ELF-1 (cell line): ENCODE measurements at regions not wholly inside any gene's neighbourhood (a gene's known extent, or its start where the extent isn't known, plus 50 kb on each side); places are given as distances from the start of the nearest gene placed in this dataset.
"Not testable (repeated sequence)": the region's sequence is repeated elsewhere in the genome, so short reads cannot be mapped to it uniquely, and the experiment has no call there.

ENCODE experiments used
- DNase-seq: peaks from one replicate; pipeline ENCODE4 v3.0.0-alpha.2; 2016; ENCODE audit warnings: low read depth, low spot score

- DNase-seq: no peak
Measured at GRCh38 chr13:76293346-76293745, 592.9 kb downstream of the KCTD12 start.

- DNase-seq: no peak
Measured at GRCh38 chr13:76292726-76293125, 593.5 kb downstream of the KCTD12 start.

DNA sequence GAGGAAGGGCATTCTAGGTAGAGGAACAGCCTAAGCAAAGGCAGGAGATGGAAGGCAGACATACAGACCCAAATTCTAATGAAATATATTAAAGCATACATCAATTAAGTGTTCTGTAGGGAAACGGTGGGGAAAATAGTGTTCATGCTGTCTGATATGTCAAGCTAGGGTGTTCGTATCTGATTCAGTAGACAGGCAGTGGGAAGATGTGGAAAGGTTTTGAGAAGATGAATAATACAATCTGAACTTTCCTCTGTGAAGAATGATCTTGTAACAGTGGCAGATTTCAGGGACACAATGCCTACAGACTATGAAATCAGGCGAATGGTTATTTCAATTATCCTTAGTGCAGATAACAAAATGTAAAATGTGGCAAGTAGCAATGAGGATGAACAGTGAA lies 594.2 kb downstream of the KCTD12 start:
- DNase-seq: no peak

GRCh38 chr13:76289558-76289957 lies 596.6 kb downstream of the KCTD12 start:
- no peak for DNase-seq

DNA sequence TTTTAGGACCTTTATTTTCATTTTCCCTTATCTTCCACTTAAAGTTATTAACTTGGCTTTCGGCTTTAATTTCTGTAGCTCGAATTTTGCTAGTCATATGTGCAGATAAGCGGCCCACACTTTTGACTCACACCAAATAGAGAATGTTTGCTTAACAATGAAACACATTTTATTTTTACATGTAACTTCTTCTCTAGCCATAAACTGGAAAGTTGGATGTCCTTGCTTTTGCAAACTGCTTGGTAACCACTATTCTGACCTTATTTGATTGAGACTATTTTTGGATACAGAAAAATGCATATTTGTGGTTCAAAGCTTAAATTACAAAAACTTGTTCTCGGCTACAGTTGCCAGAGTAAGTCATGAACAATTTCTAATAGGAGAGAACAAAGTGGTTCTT lies 600.0 kb downstream of the KCTD12 start:
- no peak for DNase-seq

DNA sequence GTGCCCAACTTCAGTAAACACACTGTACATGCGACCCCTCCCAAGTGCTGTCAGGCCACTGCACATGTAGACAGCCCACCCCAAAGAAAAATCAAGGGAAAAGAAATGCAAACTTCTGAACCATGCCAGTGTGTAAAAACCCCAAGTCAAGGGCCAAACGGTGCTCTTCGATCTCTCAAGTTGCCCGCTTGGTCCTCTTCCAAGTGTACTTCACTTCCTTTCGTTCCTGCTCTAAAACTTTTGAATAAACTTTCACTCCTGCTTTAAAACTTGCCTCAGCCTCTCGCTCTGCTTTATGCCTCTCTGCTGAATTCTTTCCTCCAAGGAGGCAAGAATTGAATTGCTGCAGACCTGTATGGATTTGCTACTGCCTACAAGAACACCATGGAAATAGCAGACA lies 600.7 kb downstream of the KCTD12 start:
- DNase-seq: no peak

GRCh38 chr13:76279766-76280165 lies 606.4 kb downstream of the KCTD12 start:
- not testable (repeated sequence) for DNase-seq

GRCh38 chr13:76271728-76272232 lies 614.4 kb downstream of the KCTD12 start:
- peak; percentile 46 for DNase-seq

DNA sequence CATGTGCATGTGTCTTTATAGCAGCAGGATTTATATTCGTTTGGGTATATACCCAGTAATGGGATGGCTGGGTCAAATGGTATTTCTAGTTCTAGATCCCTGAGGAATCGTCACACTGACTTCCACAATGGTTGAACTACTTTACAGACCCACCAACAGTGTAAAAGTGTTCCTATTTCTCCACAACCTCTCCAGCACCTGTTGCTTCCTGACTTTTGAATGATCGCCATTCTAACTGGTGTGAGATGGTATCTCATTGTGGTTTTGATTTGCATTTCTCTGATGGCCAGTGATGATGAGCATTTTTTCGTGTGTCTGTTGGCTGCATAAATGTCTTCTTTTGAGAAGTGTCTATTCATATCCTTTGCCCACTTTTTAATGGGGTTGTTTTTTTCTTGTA lies 617.9 kb downstream of the KCTD12 start:
- DNase-seq: not testable (repeated sequence)

DNA sequence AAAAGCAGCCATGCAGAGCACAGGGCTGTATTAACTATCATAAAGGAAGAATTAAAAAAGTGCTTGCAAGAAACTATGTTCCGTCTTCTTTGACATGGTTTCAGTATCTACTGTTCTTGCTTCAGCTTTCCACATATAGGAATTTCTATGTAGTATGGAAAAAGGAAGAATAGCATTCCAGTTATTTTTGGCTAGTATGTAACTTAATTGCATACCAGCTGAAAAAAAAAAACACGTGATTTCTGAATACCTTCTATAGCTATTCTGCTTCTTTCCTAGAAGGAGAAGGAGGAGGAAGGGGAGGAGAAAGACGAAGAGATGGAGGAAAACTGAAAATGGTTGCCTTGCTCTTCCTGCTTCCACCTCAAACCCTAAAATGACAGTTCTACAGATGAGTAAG lies 619.0 kb downstream of the KCTD12 start:
- DNase-seq: no peak

GRCh38 chr13:76266561-76266960 lies 619.6 kb downstream of the KCTD12 start:
- DNase-seq: no peak

DNA sequence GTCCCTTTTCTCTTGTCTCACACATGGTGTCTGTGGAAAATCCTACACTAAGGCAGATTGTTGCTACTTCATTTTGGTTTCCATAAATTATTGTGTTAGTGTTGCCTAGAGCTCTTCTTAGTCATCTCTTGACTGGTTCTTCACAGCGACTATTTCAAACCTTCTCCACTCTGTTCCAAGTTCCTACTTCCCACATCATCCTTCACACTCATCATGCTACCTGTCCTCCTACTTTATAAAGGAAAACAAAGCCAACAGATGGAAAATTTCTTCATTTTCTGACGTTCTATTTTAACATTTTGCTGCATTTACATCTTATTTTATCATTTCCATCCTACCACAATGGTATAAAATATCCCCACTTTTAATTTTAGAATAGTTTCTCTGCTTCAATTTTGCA lies 614.1 kb downstream of the LMO7 start:
- DNase-seq: no peak

GRCh38 chr13:76245920-76246319 lies 609.8 kb downstream of the LMO7 start:
- no peak for DNase-seq

- DNase-seq: no peak
Measured at GRCh38 chr13:76245211-76245610, 609.1 kb downstream of the LMO7 start.

DNA sequence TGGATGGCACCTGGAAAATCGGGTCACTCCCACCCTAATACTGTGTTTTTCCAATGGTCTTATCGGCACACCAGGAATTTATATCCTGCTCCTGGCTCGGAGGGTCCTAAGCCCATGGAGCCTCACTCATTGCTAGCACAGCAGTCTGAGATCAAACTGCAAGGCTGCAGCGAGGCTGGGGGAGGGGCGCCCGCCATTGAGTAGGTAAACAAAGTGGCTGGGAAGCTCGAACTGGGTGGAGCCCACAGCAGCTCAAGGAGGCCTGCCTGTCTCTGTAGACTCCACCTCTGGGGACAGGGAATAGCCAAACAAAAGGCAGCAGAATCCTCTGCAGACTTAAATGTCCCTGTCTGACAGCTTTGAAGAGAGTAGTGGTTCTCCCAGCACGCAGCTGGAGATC lies 607.0 kb downstream of the LMO7 start:
- DNase-seq: peak; percentile 1

DNA sequence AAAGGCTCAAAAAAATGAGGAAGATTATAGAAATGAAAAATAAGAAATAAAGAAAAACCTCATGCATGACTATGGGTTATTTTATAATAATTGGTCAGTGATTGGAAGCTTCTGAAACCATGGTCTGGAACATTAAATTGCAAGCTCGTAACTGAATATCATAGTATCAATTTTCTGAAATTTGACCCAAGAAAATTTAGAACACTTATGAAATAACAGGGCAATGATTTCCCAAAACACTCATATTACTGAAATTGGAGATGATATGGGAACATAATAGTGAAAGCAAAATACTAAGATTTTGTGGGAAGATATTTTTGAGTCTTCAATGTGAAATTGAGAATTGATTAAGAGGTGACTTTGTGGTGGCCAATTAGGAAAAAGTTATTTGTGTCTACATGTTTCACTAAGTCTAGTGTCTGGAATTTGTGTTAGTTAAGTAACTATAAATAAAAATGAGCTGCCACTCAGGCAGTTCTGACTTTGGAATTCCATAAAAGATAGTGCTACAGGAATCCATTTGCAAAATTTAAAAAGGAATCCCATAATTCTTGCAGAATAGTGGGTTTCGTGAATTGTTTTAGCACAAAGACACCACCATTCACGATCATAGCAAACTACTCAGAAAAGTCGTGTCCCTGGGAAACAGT lies 603.0 kb downstream of the LMO7 start:
- DNase-seq: no peak

DNA sequence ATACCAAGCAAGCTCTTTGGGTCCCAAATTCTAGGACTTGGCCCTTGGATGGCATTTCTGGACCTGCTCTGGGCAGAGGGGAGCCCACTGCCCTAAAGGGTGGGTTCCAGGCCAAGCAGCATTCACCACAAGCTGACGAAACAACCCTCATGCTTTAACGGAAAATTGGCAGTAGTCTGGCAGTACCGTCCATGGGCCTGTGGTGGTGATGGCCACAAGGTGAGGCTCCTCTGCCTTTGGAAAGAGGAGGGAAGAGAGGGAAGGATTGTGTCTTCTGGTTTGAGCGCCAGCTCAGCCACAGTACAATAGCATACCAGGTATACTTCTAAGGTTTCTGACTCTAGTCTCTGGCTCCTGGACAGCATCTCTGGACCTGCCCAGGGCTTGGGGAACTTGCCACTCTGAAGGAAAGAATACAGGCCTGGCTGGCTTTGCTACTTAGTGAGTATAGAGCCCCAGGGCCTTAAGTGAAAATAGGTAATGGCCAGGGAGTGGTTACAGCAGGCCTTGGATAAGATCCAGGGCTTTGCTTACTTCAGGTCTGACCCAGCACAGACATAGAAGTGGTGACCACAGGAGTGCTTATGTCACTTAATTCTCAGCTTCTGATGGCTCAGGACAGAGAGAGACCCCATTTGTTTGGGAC lies 595.5 kb downstream of the LMO7 start:
- peak; percentile 16 for DNase-seq

- no peak for DNase-seq
Measured at GRCh38 chr13:76229281-76229680, 593.2 kb downstream of the LMO7 start.

GRCh38 chr13:76226941-76227340 lies 590.8 kb downstream of the LMO7 start:
- no peak for DNase-seq

GRCh38 chr13:76225815-76226489 lies 589.8 kb downstream of the LMO7 start:
- no peak for DNase-seq

- no peak for DNase-seq
Measured at GRCh38 chr13:76223999-76224398, 587.9 kb downstream of the LMO7 start.

DNA sequence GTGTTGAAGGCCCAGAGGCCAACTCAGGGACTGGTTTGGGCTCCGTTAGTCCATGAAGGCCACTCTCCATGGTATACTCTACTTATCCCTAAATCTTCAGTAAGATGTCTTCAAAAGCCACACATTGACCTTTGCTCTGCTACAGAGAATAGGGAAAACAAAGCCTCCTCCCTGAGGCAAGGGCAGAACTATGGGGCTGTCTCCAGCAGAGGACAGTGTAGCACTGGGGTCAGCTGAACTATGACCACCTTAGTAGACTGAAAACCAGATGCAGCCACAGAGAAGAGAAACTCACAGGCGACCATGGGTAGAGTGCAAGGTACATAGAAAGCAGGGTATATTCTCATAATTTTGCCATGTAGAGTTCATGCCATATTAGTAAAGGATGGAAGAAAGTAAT lies 587.4 kb downstream of the LMO7 start:
- DNase-seq: peak; percentile 4

- no peak for DNase-seq
Measured at GRCh38 chr13:76222511-76222910, 586.4 kb downstream of the LMO7 start.
